ENCODE measurements at regions not wholly inside any gene's neighbourhood (a gene's known extent, or its start where the extent isn't known, plus 50 kb on each side); places are given as distances from the start of the nearest gene placed in this dataset.
A peak's percentile ranks its signal among the peaks of the same experiment; 100 is the strongest.

DNA sequence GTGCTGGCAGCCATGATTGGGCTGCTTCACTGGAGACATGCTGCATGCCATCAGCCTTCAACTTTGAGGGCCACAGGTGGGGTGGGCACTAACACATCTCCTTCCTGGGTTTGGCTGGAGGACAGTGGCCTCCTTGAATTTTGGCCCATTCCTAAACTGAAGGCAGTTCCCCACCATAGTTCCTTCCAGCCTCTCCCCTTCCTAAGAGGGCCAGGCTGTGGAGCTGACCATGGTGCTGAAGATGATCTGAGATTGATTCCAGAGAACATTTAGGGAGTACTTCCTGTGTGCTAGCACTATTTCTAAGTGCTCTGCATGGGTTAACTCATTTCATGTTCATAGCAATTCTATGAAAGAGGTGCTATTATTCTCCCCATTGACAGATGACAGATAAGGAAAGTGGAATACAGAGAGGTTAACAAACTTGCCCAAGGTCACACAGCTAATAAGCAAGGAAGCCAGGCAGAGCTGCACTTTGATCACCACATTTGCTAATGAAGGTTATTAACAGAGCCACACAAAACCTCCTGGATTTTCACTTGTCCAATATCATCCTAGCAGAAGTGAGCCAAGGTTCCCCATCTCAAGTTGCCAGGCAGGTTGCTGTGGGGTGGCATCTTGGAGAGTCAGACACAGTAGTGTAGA lies 175.3 kb downstream of the ZIC5 start:
- Histone ChIP-seq H4K20me1 (ENCODE audit: control insufficient read depth, extremely low read depth, insufficient read depth, low read length) (no peaks in the 10 kb centered on the region), H3K27me3 (ENCODE audit: control insufficient read depth, extremely low read depth, insufficient read depth, low read length) (no peaks in the 10 kb centered on the region), H3K4me1 (ENCODE audit: control insufficient read depth, extremely low read depth, insufficient read depth, low read length) (no peaks in the 10 kb centered on the region), H3K9ac (ENCODE audit: control insufficient read depth, extremely low read depth, insufficient read depth, low read length) (no peak overlapping the region), H3K4me3 (ENCODE audit: control insufficient read depth in 2 of 3, extremely low read depth in 1 of 3, insufficient read depth in 2 of 3, low read depth in 1 of 3, low read length in 3 of 3) (no peak overlapping the region), H3K79me2 (ENCODE audit: control insufficient read depth, insufficient read depth, low read length) (no peaks in the 10 kb centered on the region), H3K27ac (ENCODE audit: control insufficient read depth, insufficient read depth, low read length) (no peak overlapping the region), H3K36me3 (ENCODE audit: control insufficient read depth in 2 of 2, extremely low read depth in 1 of 2, insufficient read depth in 2 of 2, low read length in 2 of 2) (no peaks in the 10 kb centered on the region), H3K9me1 (ENCODE audit: control insufficient read depth, extremely low read depth, insufficient read depth, low read length) (no peaks in the 10 kb centered on the region), H3K4me2 (ENCODE audit: control insufficient read depth, extremely low read depth, insufficient read depth, low read depth, low read length) (no peak overlapping the region), H3K9me3 (ENCODE audit: control insufficient read depth, low read depth, low read length) (no peaks in the 10 kb centered on the region), H2AFZ (ENCODE audit: control insufficient read depth, low read length) (no peak overlapping the region)
- FAIRE-seq (no peak), DNase-seq (ENCODE audit: low read depth, low spot score) (peak; percentile 2)
- TF ChIP-seq, protein P1, sequence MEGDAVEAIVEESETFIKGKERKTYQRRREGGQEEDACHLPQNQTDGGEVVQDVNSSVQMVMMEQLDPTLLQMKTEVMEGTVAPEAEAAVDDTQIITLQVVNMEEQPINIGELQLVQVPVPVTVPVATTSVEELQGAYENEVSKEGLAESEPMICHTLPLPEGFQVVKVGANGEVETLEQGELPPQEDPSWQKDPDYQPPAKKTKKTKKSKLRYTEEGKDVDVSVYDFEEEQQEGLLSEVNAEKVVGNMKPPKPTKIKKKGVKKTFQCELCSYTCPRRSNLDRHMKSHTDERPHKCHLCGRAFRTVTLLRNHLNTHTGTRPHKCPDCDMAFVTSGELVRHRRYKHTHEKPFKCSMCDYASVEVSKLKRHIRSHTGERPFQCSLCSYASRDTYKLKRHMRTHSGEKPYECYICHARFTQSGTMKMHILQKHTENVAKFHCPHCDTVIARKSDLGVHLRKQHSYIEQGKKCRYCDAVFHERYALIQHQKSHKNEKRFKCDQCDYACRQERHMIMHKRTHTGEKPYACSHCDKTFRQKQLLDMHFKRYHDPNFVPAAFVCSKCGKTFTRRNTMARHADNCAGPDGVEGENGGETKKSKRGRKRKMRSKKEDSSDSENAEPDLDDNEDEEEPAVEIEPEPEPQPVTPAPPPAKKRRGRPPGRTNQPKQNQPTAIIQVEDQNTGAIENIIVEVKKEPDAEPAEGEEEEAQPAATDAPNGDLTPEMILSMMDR (optimal IDR thresholded peaks at IDR 0.05 in 1 of 3, IDR thresholded peaks at IDR 0.05 in 1 of 3, conservative IDR thresholded peaks at IDR 0.05 in 1 of 3; ENCODE audit: extremely low read depth in 1 of 3, insufficient read depth in 2 of 3, low read length in 3 of 3) = no peak
- no peak for TF ChIP-seq EZH2 (IDR thresholded peaks at IDR 0.05; ENCODE audit: low read length)
- dilution Hi-C loops (cut with MboI; ENCODE audit: extremely low pct_ligation_motif_present, low sequenced_read_pairs) = no loop called here

DNA sequence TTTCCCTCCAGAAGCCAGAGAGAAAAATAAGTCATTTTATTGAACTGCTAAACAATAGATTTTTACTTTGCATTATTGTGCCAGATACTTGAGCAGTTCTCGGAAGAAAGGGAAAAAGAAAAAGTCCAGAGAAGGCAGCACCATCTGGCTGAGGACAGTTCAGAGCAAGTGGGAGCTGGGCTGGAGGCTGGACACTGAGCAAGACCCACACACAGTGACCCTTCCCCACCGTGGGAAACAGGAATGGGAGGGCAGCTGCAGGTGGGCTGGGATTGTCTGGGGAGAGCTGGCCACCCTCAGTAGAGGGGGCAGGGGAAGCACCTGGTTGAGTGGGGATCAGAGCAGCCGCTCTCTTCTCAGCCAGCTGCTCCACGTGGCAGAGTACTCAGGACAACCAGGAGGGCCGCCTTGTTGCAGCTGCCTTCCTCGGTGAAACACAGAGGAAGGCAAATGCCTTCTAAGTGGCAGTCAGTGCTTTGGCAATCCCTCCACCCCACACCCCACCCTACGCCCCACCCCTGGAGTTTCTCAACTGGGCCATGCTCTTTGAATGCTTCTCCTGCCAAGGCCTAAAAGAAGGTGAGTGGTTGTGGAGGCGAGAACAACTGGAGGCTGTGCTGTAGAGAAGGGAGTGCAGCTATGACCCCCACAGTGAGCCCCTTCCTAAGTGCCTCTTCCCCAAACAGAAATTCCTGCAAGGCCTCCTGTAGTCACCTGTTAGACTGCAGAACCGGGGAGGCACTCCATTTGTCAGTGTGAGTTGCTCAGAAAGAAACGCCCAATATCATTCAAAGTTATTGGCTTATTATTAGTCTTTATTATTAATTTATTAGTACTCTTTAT lies 179.3 kb downstream of the ZIC5 start:
- no peak for FAIRE-seq

More for the DNA sequence above, 179.3 kb downstream of the ZIC5 start:
- Histone ChIP-seq H3K27ac (ENCODE audit: control insufficient read depth, insufficient read depth, low read length) (no peak overlapping the region), H4K20me1 (ENCODE audit: control insufficient read depth, extremely low read depth, insufficient read depth, low read length) (no peaks in the 10 kb centered on the region), H3K79me2 (ENCODE audit: control insufficient read depth, insufficient read depth, low read length) (no peaks in the 10 kb centered on the region), H3K9ac (ENCODE audit: control insufficient read depth, extremely low read depth, insufficient read depth, low read length) (no peak overlapping the region), H3K9me1 (ENCODE audit: control insufficient read depth, extremely low read depth, insufficient read depth, low read length) (no peaks in the 10 kb centered on the region), H3K4me2 (ENCODE audit: control insufficient read depth, extremely low read depth, insufficient read depth, low read depth, low read length) (no peak overlapping the region), H3K36me3 (ENCODE audit: control insufficient read depth in 2 of 2, extremely low read depth in 1 of 2, insufficient read depth in 2 of 2, low read length in 2 of 2) (no peaks in the 10 kb centered on the region), H3K9me3 (ENCODE audit: control insufficient read depth, low read depth, low read length) (no peaks in the 10 kb centered on the region), H3K27me3 (ENCODE audit: control insufficient read depth, extremely low read depth, insufficient read depth, low read length) (no peaks in the 10 kb centered on the region), H3K4me1 (ENCODE audit: control insufficient read depth, extremely low read depth, insufficient read depth, low read length) (no peaks in the 10 kb centered on the region), H3K4me3 (ENCODE audit: control insufficient read depth in 2 of 3, extremely low read depth in 1 of 3, insufficient read depth in 2 of 3, low read depth in 1 of 3, low read length in 3 of 3) (no peak overlapping the region), H2AFZ (ENCODE audit: control insufficient read depth, low read length) (no peak overlapping the region)
- DNase-seq (ENCODE audit: low read depth, low spot score) = no peak
- dilution Hi-C loops (cut with MboI; ENCODE audit: extremely low pct_ligation_motif_present, low sequenced_read_pairs) = no loop called here
- TF ChIP-seq, protein P1 (optimal IDR thresholded peaks at IDR 0.05 in 1 of 3, IDR thresholded peaks at IDR 0.05 in 1 of 3, conservative IDR thresholded peaks at IDR 0.05 in 1 of 3; ENCODE audit: extremely low read depth in 1 of 3, insufficient read depth in 2 of 3, low read length in 3 of 3) = no peak
- TF ChIP-seq EZH2 (IDR thresholded peaks at IDR 0.05; ENCODE audit: low read length) = no peak
